ENCODE measurements at regions not wholly inside any gene's neighbourhood (a gene's known extent, or its start where the extent isn't known, plus 50 kb on each side); places are given as distances from the start of the nearest gene placed in this dataset.

GRCh38 chr3:76051145-76051544 lies 265.8 kb upstream of the ZNF717 start:
- no peak overlapping the region for H3K27ac Mint-ChIP-seq
- DNase-seq, result no peak
- ATAC-seq, result no peak
- CTCF ChIA-PET, result no interaction called here
- no peaks in the 10 kb centered on the region for H3K36me3 Mint-ChIP-seq
- H3K4me3 Mint-ChIP-seq, result no peak overlapping the region
- H3K4me1 Mint-ChIP-seq, result no peaks in the 10 kb centered on the region
- H3K27me3 Mint-ChIP-seq, result no peaks in the 10 kb centered on the region
- H3K9me3 Mint-ChIP-seq (ENCODE audit: low read depth), result peaks cover 2% of the 10 kb centered on the region

GRCh38 chr3:76054404-76054803 lies 269.1 kb upstream of the ZNF717 start:
- no peak for ATAC-seq
- Mint-ChIP-seq H3K4me1 (no peaks in the 10 kb centered on the region), H3K4me3 (no peak overlapping the region), H3K9me3 (ENCODE audit: low read depth) (peaks cover 2% of the 10 kb centered on the region), H3K36me3 (no peaks in the 10 kb centered on the region), H3K27ac (no peak overlapping the region), H3K27me3 (no peaks in the 10 kb centered on the region)
- CTCF ChIA-PET, result no interaction called here
- DNase-seq, result no peak

GRCh38 chr3:76061654-76062053 lies 276.3 kb upstream of the ZNF717 start:
- Mint-ChIP-seq H3K27me3 (no peaks in the 10 kb centered on the region), H3K9me3 (ENCODE audit: low read depth) (peaks cover 6% of the 10 kb centered on the region), H3K27ac (no peak overlapping the region), H3K4me1 (no peaks in the 10 kb centered on the region), H3K36me3 (no peaks in the 10 kb centered on the region), H3K4me3 (no peak overlapping the region)
- DNase-seq (no peak), ATAC-seq (no peak)
- CTCF ChIA-PET, result no interaction called here

GRCh38 chr3:76063019-76063418 lies 277.7 kb upstream of the ZNF717 start:
- CTCF ChIA-PET, result no interaction called here
- Mint-ChIP-seq H3K36me3 (no peaks in the 10 kb centered on the region), H3K4me3 (no peak overlapping the region), H3K27me3 (no peaks in the 10 kb centered on the region), H3K4me1 (no peaks in the 10 kb centered on the region), H3K27ac (no peak overlapping the region), H3K9me3 (ENCODE audit: low read depth) (peaks cover 6% of the 10 kb centered on the region)
- no peak for ATAC-seq
- no peak for DNase-seq

- Mint-ChIP-seq H3K4me1 (no peaks in the 10 kb centered on the region), H3K27ac (no peak overlapping the region), H3K36me3 (no peaks in the 10 kb centered on the region), H3K9me3 (ENCODE audit: low read depth) (peaks cover 6% of the 10 kb centered on the region), H3K27me3 (no peaks in the 10 kb centered on the region), H3K4me3 (no peak overlapping the region)
- ATAC-seq (no peak), DNase-seq (no peak)
- CTCF ChIA-PET, result no interaction called here
Measured at GRCh38 chr3:76063811-76064210, 278.5 kb upstream of the ZNF717 start.

- CTCF ChIA-PET, result no interaction called here
- no peaks in the 10 kb centered on the region for H3K27me3 Mint-ChIP-seq
- no peak for ATAC-seq
- DNase-seq, result no peak
- H3K9me3 Mint-ChIP-seq (ENCODE audit: low read depth), result peaks cover 3% of the 10 kb centered on the region
- no peak overlapping the region for H3K4me3 Mint-ChIP-seq
- no peak overlapping the region for H3K27ac Mint-ChIP-seq
- H3K36me3 Mint-ChIP-seq, result no peaks in the 10 kb centered on the region
- H3K4me1 Mint-ChIP-seq, result no peaks in the 10 kb centered on the region
Measured at GRCh38 chr3:76065964-76066363, 280.6 kb upstream of the ZNF717 start.

GRCh38 chr3:76078101-76078500 lies 292.8 kb upstream of the ZNF717 start:
- ATAC-seq (no peak), DNase-seq (no peak)
- Mint-ChIP-seq H3K27me3 (no peaks in the 10 kb centered on the region), H3K4me1 (no peaks in the 10 kb centered on the region), H3K9me3 (ENCODE audit: low read depth) (peaks cover 6% of the 10 kb centered on the region), H3K27ac (no peak overlapping the region), H3K4me3 (no peak overlapping the region), H3K36me3 (no peaks in the 10 kb centered on the region)
- CTCF ChIA-PET, result no interaction called here

- H3K9me3 Mint-ChIP-seq (ENCODE audit: low read depth), result peaks cover 9% of the 10 kb centered on the region
- ATAC-seq, result no peak
- no peaks in the 10 kb centered on the region for H3K4me1 Mint-ChIP-seq
- H3K27me3 Mint-ChIP-seq, result no peaks in the 10 kb centered on the region
- no peak overlapping the region for H3K4me3 Mint-ChIP-seq
- CTCF ChIA-PET, result no interaction called here
- no peak overlapping the region for H3K27ac Mint-ChIP-seq
- DNase-seq, result no peak
- no peaks in the 10 kb centered on the region for H3K36me3 Mint-ChIP-seq
Measured at GRCh38 chr3:76083992-76084391, 298.6 kb upstream of the ZNF717 start.

- Mint-ChIP-seq H3K9me3 (ENCODE audit: low read depth) (peaks cover 3% of the 10 kb centered on the region), H3K36me3 (no peaks in the 10 kb centered on the region), H3K27ac (no peak overlapping the region), H3K4me1 (no peaks in the 10 kb centered on the region), H3K27me3 (no peaks in the 10 kb centered on the region), H3K4me3 (no peak overlapping the region)
- CTCF ChIA-PET, result no interaction called here
- no peak for ATAC-seq
- DNase-seq, result no peak
Measured at GRCh38 chr3:76096036-76096435, 310.7 kb upstream of the ZNF717 start.

GRCh38 chr3:76096836-76097588 lies 311.7 kb upstream of the ZNF717 start:
- no peaks in the 10 kb centered on the region for H3K36me3 Mint-ChIP-seq
- H3K27me3 Mint-ChIP-seq, result no peaks in the 10 kb centered on the region
- no peak for ATAC-seq
- H3K27ac Mint-ChIP-seq, result no peak overlapping the region
- DNase-seq, result no peak
- CTCF ChIA-PET, result no interaction called here
- no peak overlapping the region for H3K4me3 Mint-ChIP-seq
- no peaks in the 10 kb centered on the region for H3K4me1 Mint-ChIP-seq
- H3K9me3 Mint-ChIP-seq (ENCODE audit: low read depth), result peaks cover 5% of the 10 kb centered on the region

- Mint-ChIP-seq H3K27me3 (no peaks in the 10 kb centered on the region), H3K4me3 (no peak overlapping the region), H3K36me3 (no peaks in the 10 kb centered on the region), H3K9me3 (ENCODE audit: low read depth) (peaks cover 2% of the 10 kb centered on the region), H3K4me1 (no peaks in the 10 kb centered on the region), H3K27ac (no peak overlapping the region)
- no peak for ATAC-seq
- CTCF ChIA-PET, result no interaction called here
- DNase-seq, result no peak
Measured at GRCh38 chr3:76097589-76097969, 312.2 kb upstream of the ZNF717 start.

- Mint-ChIP-seq H3K27me3 (no peaks in the 10 kb centered on the region), H3K4me3 (no peak overlapping the region), H3K27ac (no peak overlapping the region), H3K9me3 (ENCODE audit: low read depth) (peaks cover 2% of the 10 kb centered on the region), H3K4me1 (no peaks in the 10 kb centered on the region), H3K36me3 (no peaks in the 10 kb centered on the region)
- ATAC-seq (no peak), DNase-seq (no peak)
- CTCF ChIA-PET, result no interaction called here
Measured at GRCh38 chr3:76099956-76100355, 314.6 kb upstream of the ZNF717 start.

GRCh38 chr3:76107935-76108570 lies 322.7 kb upstream of the ZNF717 start:
- no peaks in the 10 kb centered on the region for H3K4me1 Mint-ChIP-seq
- no peaks in the 10 kb centered on the region for H3K9me3 Mint-ChIP-seq (ENCODE audit: low read depth)
- H3K36me3 Mint-ChIP-seq, result no peaks in the 10 kb centered on the region
- ATAC-seq, result no peak
- DNase-seq, result no peak
- H3K4me3 Mint-ChIP-seq, result no peak overlapping the region
- H3K27ac Mint-ChIP-seq, result no peak overlapping the region
- CTCF ChIA-PET, result no interaction called here
- H3K27me3 Mint-ChIP-seq, result no peaks in the 10 kb centered on the region

GRCh38 chr3:76111808-76112207 lies 326.5 kb upstream of the ZNF717 start:
- ATAC-seq, result no peak
- H3K4me3 Mint-ChIP-seq, result no peak overlapping the region
- H3K27ac Mint-ChIP-seq, result no peak overlapping the region
- H3K9me3 Mint-ChIP-seq (ENCODE audit: low read depth), result no peaks in the 10 kb centered on the region
- CTCF ChIA-PET, result no interaction called here
- no peaks in the 10 kb centered on the region for H3K4me1 Mint-ChIP-seq
- DNase-seq, result no peak
- H3K36me3 Mint-ChIP-seq, result no peaks in the 10 kb centered on the region
- no peaks in the 10 kb centered on the region for H3K27me3 Mint-ChIP-seq
